Neural progenitor cell (in vitro differentiated cells): ENCODE measurements at regions not wholly inside any gene's neighbourhood (a gene's known extent, or its start where the extent isn't known, plus 50 kb on each side); places are given as distances from the start of the nearest gene placed in this dataset.
A peak's percentile ranks its signal among the peaks of the same experiment; 100 is the strongest.

ENCODE experiments used
- DNase-seq: peaks from one replicate; pipeline ENCODE4 v3.0.0-alpha.2; 2016; ENCODE audit warnings: low spot score
- H2AFZ ChIP-seq: fragments of 200-600 bp; sonication (generic); replicated peaks from 2 replicates; pipeline ENCODE4 v1.6.1; 2016; ENCODE audit warnings: antibody characterized with exemption
- H3F3A ChIP-seq: fragments of 200-600 bp; sonication (generic); 2 replicates; pipeline ENCODE4 v1.6.1; 2016; ENCODE audit warnings: antibody characterized with exemption, low read depth
- H3K27ac ChIP-seq: fragments of 200-600 bp; sonication (generic); 2 replicates; pipeline ENCODE4 v1.5.1; 2016; ENCODE audit warnings: mild to moderate bottlenecking
- H3K27me3 ChIP-seq: fragments of 200-600 bp; sonication (generic); 2 replicates; pipeline ENCODE4 v1.6.1; 2016; ENCODE audit warnings: mild to moderate bottlenecking, moderate library complexity
- H3K36me3 ChIP-seq: fragments of 200-600 bp; sonication (generic); 2 replicates; pipeline ENCODE4 v1.5.1; 2016
- H3K4me1 ChIP-seq: fragments of 200-600 bp; sonication (generic); 2 replicates; pipeline ENCODE4 v1.6.1; 2016; ENCODE audit warnings: mixed run types
- H3K4me2 ChIP-seq: fragments of 200-600 bp; sonication (generic); 2 replicates; pipeline ENCODE4 v1.6.1; 2016
- H3K4me3 ChIP-seq: fragments of 200-600 bp; sonication (generic); 2 replicates; pipeline ENCODE4 v1.5.1; 2016
- H3K79me2 ChIP-seq: fragments of 200-600 bp; sonication (generic); 2 replicates; pipeline ENCODE4 v1.6.1; 2016; ENCODE audit warnings: low read depth
- H3K9ac ChIP-seq: fragments of 200-600 bp; sonication (generic); 2 replicates; pipeline ENCODE4 v1.6.1; 2016
- H3K9me3 ChIP-seq: fragments of 200-600 bp; sonication (generic); 2 replicates; pipeline ENCODE4 v1.5.1; 2016; ENCODE audit warnings: low read depth
- H4K20me1 ChIP-seq: fragments of 200-600 bp; sonication (generic); 2 replicates; pipeline ENCODE4 v1.6.1; 2016; ENCODE audit warnings: low read depth
- H3K27ac Mint-ChIP-seq: 3 replicates; pipeline ENCODE4 v1.8.0; 2021; ENCODE audit warnings: mixed read lengths
- H3K27me3 Mint-ChIP-seq: 2 replicates; pipeline ENCODE4 v1.8.0; 2022; ENCODE audit warnings: low read depth, mild to moderate bottlenecking, inconsistent platforms, moderate library complexity, mixed read lengths; ENCODE audit not compliant: insufficient read depth
- H3K36me3 Mint-ChIP-seq: 3 replicates; pipeline ENCODE4 v1.8.0; 2021; ENCODE audit warnings: mixed read lengths
- H3K4me1 Mint-ChIP-seq: 3 replicates; pipeline ENCODE4 v1.8.0; 2021; ENCODE audit warnings: mixed read lengths
- H3K4me3 Mint-ChIP-seq: 3 replicates; pipeline ENCODE4 v1.8.0; 2021; ENCODE audit warnings: mild to moderate bottlenecking, moderate library complexity, mixed read lengths
- H3K9me3 Mint-ChIP-seq: 3 replicates; pipeline ENCODE4 v1.8.0; 2020; ENCODE audit warnings: mixed read lengths
- EZH2 ChIP-seq: fragments of 200-600 bp; sonication (generic); IDR thresholded peaks from 2 replicates; pipeline ENCODE4 v1.6.1; 2017; ENCODE audit warnings: antibody characterized with exemption, mild to moderate bottlenecking, moderate library complexity
- EZH2phosphoT487 ChIP-seq: fragments of 200-600 bp; sonication (generic); IDR thresholded peaks from 2 replicates; pipeline ENCODE4 v1.6.1; 2017; ENCODE audit warnings: antibody characterized with exemption
- TF ChIP-seq, protein P1 (sequence below): fragments of 200-600 bp; sonication (generic); IDR thresholded peaks from 2 replicates; pipeline ENCODE4 v1.5.1; 2017; ENCODE audit warnings: antibody characterized with exemption, mild to moderate bottlenecking

DNA sequence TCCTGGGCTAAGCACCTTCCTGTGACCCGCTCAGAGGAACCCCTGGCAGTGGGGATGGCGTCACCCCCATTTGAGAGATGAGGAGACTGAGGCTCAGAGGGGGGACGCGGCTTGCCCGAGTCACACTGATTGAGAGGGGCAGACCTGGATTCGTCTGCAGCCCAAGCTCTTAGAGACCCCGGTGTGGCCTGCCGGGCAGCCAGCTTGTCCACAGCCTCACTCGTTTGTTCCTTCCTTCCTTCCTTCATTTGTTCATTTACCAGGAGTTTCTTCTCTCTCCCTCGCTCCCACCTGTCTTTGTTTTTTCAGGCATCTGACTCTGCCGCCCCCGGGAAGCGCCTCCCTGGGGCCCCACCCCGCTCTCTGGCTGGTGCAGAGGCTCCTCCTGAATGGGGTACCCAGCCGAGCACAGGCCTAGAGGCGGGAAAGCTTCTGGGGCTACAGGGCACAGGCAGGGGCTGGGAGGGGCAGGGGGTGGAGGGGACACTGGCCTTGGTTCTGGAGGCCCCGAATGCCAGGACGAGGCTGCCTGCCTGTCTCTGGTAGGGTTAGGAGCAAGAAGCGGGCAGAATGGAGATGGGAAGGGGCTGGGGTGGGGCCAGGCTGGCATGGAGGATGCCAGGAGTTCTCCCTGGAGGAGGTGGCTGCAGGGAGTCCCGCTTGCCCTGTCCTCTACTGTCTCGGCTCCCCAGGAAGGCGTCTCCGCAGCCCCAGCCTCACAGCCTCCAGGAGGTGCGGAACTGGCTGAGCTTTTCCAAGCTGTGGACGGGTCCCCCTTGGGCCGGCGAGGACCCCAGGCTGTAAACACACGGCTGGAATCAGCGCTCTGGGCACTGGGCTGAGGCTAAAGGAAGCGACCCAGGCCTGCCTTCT lies 91.6 kb downstream of the UNCX start:
- H2AFZ ChIP-seq: no peak overlapping the region
- no peak overlapping the region for H3K27ac ChIP-seq
- no peak for DNase-seq
- H3K4me3 Mint-ChIP-seq: no peak overlapping the region
- H3K4me1 Mint-ChIP-seq: peaks cover 10% of the 10 kb centered on the region
- no peaks in the 10 kb centered on the region for H3K9me3 ChIP-seq
- peak overlapping the region; percentile 96 for H3K27ac Mint-ChIP-seq
- no peaks in the 10 kb centered on the region for H3K27me3 ChIP-seq
- no peak overlapping the region for H3K4me2 ChIP-seq
- peaks cover 4% of the 10 kb centered on the region for H3K27me3 Mint-ChIP-seq
- TF ChIP-seq, protein P1, sequence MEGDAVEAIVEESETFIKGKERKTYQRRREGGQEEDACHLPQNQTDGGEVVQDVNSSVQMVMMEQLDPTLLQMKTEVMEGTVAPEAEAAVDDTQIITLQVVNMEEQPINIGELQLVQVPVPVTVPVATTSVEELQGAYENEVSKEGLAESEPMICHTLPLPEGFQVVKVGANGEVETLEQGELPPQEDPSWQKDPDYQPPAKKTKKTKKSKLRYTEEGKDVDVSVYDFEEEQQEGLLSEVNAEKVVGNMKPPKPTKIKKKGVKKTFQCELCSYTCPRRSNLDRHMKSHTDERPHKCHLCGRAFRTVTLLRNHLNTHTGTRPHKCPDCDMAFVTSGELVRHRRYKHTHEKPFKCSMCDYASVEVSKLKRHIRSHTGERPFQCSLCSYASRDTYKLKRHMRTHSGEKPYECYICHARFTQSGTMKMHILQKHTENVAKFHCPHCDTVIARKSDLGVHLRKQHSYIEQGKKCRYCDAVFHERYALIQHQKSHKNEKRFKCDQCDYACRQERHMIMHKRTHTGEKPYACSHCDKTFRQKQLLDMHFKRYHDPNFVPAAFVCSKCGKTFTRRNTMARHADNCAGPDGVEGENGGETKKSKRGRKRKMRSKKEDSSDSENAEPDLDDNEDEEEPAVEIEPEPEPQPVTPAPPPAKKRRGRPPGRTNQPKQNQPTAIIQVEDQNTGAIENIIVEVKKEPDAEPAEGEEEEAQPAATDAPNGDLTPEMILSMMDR: no peak
- no peak for TF ChIP-seq EZH2phosphoT487
- no peak for TF ChIP-seq EZH2
- no peaks in the 10 kb centered on the region for H3K9me3 Mint-ChIP-seq
- H3K79me2 ChIP-seq: no peaks in the 10 kb centered on the region
- H3F3A ChIP-seq: peaks cover 4% of the 10 kb centered on the region
- peaks cover 16% of the 10 kb centered on the region for H3K4me1 ChIP-seq
- H3K36me3 Mint-ChIP-seq: no peaks in the 10 kb centered on the region
- H3K9ac ChIP-seq: no peak overlapping the region
- no peaks in the 10 kb centered on the region for H3K36me3 ChIP-seq
- H4K20me1 ChIP-seq: no peaks in the 10 kb centered on the region
- no peak overlapping the region for H3K4me3 ChIP-seq

DNA sequence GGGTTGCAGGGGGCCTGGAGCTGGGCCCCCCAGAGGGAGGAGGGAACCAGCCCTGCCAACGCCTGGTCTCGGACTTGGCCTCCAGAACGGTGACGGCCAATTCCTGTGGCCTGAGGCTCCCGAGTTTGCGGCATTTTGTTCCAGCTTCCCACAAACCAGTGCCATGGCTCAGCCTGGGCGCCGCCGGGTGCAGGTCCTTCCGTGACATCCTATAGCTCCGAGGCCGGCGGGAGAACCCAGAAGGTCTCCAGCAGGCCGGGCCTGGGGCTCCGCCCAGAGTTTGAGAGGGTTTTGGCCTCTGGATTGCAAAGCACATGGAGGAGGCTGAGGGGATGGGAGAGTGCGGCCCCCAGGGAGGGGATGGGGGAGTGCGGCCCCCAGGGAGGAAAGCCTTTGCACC lies 92.6 kb downstream of the UNCX start:
- Histone ChIP-seq H3K27ac (no peak overlapping the region), H2AFZ (no peak overlapping the region), H3K9me3 (no peaks in the 10 kb centered on the region), H4K20me1 (no peaks in the 10 kb centered on the region), H3K36me3 (no peaks in the 10 kb centered on the region), H3K27me3 (no peaks in the 10 kb centered on the region), H3K9ac (no peak overlapping the region), H3F3A (peaks cover 4% of the 10 kb centered on the region), H3K4me3 (no peak overlapping the region), H3K4me1 (peaks cover 16% of the 10 kb centered on the region), H3K79me2 (no peaks in the 10 kb centered on the region), H3K4me2 (no peak overlapping the region)
- Mint-ChIP-seq H3K9me3 (no peaks in the 10 kb centered on the region), H3K27me3 (peaks cover 8% of the 10 kb centered on the region), H3K4me1 (peaks cover 16% of the 10 kb centered on the region), H3K4me3 (no peak overlapping the region), H3K27ac (no peak overlapping the region), H3K36me3 (no peaks in the 10 kb centered on the region)
- no peak for DNase-seq
- TF ChIP-seq EZH2phosphoT487 (no peak), EZH2 (no peak)
- TF ChIP-seq, protein P1: no peak

DNA sequence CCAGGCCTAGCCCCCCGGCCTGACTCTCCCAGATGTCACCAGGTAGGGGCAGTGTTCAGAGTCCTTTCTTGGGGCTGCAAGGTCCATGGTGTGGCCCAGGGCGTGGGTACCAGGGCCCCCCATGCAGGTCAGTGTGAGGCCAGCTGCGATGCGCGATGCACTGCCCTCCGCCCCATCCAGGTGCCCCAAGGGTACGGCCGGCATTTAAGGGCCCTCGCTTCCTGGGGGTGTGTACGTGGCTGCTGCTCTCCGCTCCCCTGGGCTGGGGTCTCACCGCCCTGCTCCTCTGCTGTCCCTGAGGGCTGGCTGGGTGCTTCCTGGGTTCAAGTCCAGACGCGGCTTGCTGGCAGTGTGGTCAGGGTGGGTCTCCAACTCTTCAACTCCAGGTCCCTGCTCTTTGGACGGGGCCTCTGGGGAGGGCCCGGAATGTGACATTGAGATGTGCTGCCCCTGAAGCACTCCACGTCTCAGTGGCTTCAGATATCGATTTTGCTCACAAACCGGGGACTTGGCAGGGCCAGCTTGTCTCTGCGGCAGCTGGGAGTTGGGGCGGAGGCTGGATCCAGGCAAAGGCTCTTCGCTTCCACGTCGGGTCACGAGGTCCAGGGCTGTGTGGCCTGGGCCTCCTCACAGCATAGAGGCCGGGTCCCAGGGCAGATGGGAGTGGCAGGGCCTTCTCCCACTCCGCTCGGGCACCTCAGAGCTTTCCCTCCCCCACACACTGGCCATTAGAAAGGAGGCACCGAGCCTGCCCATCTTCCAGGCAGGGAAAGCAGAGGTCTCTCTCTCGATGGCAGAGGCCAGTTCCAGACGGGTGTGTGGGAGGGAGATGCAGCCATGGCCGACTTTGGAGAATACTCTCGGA lies 93.2 kb downstream of the UNCX start:
- TF ChIP-seq EZH2 (no peak), EZH2phosphoT487 (no peak)
- TF ChIP-seq, protein P1: no peak
- H3K9me3 Mint-ChIP-seq: no peaks in the 10 kb centered on the region
- Histone ChIP-seq H3K79me2 (no peaks in the 10 kb centered on the region), H3K4me3 (no peak overlapping the region), H3K4me1 (peaks cover 15% of the 10 kb centered on the region), H3K27me3 (no peaks in the 10 kb centered on the region), H4K20me1 (no peaks in the 10 kb centered on the region), H3K27ac (no peak overlapping the region), H3K4me2 (no peak overlapping the region), H3F3A (peaks cover 4% of the 10 kb centered on the region), H2AFZ (no peak overlapping the region), H3K36me3 (no peaks in the 10 kb centered on the region), H3K9ac (no peak overlapping the region), H3K9me3 (no peaks in the 10 kb centered on the region)
- peaks cover 8% of the 10 kb centered on the region for H3K27me3 Mint-ChIP-seq
- DNase-seq: no peak
- no peak overlapping the region for H3K27ac Mint-ChIP-seq
- no peak overlapping the region for H3K4me3 Mint-ChIP-seq
- no peaks in the 10 kb centered on the region for H3K36me3 Mint-ChIP-seq
- H3K4me1 Mint-ChIP-seq: peaks cover 13% of the 10 kb centered on the region
